Astrocyte (in vitro differentiated cells and primary cell): ENCODE measurements at regions not wholly inside any gene's neighbourhood (a gene's known extent, or its start where the extent isn't known, plus 50 kb on each side); places are given as distances from the start of the nearest gene placed in this dataset.

Experiments used
- EZH2 ChIP-seq: IDR thresholded peaks from 2 replicates; pipeline ENCODE4 v1.6.1; 2012; ENCODE audit warnings: mild to moderate bottlenecking, low read length, inconsistent platforms; ENCODE audit not compliant: insufficient read depth
- TF ChIP-seq, protein P1 (sequence below): IDR thresholded peaks from 2 replicates; pipeline ENCODE4 v1.5.1; 2011; ENCODE audit warnings: low read depth, mild to moderate bottlenecking, inconsistent platforms, low read length, moderate library complexity; ENCODE audit not compliant: insufficient read depth

DNA sequence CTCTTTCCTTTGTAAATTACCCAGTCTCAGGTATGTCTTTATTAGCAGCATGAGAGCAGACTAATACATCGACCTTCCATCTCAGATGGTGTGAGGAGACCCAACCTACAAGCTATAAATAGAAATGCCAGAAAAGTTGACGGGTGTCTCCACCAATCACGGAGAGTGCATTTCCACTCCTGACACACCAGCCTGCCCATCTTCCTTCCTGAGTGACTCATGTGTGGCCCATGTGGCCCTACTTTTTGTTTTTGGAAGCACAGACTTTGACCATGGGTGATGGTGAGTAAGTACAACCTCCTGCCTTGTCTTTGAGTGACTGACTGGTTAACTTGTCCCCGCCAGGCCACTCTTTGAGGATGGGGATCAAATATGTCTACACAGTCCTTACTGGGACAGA is 147.0 kb downstream of the OAT start:
- no peak for TF ChIP-seq EZH2
- TF ChIP-seq, protein P1, sequence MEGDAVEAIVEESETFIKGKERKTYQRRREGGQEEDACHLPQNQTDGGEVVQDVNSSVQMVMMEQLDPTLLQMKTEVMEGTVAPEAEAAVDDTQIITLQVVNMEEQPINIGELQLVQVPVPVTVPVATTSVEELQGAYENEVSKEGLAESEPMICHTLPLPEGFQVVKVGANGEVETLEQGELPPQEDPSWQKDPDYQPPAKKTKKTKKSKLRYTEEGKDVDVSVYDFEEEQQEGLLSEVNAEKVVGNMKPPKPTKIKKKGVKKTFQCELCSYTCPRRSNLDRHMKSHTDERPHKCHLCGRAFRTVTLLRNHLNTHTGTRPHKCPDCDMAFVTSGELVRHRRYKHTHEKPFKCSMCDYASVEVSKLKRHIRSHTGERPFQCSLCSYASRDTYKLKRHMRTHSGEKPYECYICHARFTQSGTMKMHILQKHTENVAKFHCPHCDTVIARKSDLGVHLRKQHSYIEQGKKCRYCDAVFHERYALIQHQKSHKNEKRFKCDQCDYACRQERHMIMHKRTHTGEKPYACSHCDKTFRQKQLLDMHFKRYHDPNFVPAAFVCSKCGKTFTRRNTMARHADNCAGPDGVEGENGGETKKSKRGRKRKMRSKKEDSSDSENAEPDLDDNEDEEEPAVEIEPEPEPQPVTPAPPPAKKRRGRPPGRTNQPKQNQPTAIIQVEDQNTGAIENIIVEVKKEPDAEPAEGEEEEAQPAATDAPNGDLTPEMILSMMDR = no peak
